SH-SY5Y (cell line): ENCODE measurements at regions not wholly inside any gene's neighbourhood (a gene's known extent, or its start where the extent isn't known, plus 50 kb on each side); places are given as distances from the start of the nearest gene placed in this dataset.

Experiments
- GATA2 ChIP-seq: IDR thresholded peaks from 2 replicates; pipeline ENCODE4 v1.6.1; 2011; ENCODE audit warnings: mild to moderate bottlenecking, low read depth, low read length
- GATA3 ChIP-seq: IDR thresholded peaks from 2 replicates; pipeline ENCODE4 v1.6.1; 2011; ENCODE audit warnings: low read depth, mild to moderate bottlenecking, low read length, moderate library complexity

DNA sequence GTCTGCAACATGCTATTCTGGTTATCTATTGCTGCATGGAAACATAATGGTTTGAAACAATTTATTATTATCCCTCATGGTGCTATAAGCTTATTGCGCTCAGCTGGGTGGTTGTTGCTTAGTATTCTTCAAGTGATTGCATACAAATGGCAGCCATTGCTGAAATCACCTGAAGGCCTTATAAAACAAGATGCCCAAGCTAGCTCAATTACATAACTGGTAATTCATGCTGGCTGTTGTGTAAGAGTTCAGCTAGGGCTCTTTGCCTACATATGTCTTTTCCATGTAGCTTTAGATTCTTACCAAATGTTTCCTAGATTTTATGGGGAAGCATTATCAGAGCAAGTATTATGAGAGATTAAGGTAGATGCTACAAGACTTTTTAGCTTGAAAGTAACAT, 644.0 kb upstream of the CBLB start:
- no peak for TF ChIP-seq GATA2
- no peak for TF ChIP-seq GATA3

DNA sequence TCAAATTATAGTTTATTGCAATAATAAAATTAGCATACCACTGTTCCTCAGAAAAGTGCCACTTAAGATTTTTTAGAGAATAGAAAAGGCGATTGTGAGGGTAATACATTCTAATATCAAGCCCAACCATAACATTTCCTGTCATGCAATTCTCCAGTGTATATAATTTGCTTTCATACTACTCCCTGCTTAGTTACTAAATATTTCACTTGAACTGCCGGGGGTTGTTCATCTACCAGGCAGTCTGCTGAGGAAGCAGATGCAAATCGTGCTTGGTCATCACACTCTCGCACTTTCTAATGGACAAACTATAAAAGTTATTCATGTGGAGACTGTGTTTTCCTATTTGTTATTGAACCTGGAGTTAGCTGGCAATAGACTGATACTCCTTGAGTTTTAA, 645.6 kb upstream of the CBLB start:
- no peak for TF ChIP-seq GATA2
- no peak for TF ChIP-seq GATA3

DNA sequence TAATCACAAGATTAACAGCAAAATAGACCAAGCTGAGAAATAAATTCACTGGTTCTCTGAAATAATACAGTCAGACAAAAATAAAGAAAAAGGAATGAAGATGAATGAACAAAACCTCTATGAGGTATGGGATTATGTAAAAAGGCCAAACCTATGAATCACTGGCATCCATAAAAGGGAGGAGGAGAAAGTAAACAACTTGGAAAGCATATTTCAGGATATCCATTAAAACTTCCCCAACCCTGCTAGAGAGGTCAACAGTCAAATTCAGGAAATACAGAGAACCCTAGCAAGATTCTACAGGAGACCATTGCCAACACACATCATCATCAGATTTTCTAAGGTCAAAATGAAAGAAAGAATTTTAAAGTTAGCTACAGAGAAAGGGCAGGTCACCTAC, 649.7 kb upstream of the CBLB start:
- TF ChIP-seq GATA2: no peak
- no peak for TF ChIP-seq GATA3

DNA sequence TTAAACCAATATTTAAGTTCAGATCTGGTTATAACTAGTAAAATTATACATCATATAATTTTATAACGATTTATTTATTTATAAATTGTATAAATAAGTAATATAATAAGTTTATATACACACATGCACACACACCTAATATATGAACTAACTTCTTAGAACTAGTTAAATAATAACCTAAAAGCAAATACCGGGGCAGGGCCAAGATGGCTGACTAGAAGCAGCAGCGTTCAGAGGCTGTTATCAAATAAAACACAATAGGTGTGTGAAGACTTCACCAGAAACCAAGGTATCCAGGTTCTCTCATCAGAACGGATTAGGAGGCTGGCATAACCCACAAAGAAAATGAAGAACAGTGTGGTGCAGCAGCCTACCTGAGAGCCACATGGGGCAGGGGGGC, 653.6 kb upstream of the CBLB start:
- TF ChIP-seq GATA2 (no peak), GATA3 (no peak)

DNA sequence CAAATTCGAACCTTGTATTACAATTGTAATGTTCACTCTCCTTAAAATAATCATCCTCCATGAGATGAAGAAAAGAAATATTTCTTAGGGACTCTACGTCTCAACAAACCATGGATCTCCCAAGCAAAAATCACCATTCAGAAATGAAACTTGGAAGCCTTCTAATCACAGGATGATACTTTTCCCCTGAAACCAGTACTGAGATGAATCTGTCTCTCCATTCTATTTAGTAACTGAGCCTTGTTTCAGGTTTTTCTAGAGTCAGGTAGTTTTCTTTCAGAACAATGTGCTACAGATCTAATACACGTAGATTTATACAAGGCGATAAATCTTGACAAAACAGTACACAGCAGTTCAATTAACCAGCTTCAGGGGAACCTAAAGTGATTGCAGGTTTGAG, 660.1 kb upstream of the CBLB start:
- TF ChIP-seq GATA2: no peak
- no peak for TF ChIP-seq GATA3

DNA sequence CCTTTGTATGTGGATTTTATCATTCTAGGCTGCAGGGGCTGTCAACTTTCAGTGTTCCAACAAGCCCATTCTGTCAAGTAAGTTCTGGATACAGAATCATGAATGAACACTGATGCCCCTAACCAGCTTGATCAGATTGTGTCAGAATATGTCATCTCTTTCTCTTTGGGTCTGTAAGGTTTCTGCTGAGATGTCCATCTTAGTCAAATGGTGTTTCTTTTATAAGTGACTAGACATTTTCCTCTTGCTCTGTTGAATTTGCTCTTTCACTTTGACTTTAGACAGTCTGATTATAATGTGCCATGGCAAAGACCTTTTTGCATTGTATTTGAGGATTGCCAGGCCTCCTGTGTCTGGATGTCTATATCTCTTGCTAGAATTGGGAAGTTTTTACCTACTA, 660.9 kb upstream of the CBLB start:
- TF ChIP-seq GATA2 (no peak), GATA3 (no peak)

DNA sequence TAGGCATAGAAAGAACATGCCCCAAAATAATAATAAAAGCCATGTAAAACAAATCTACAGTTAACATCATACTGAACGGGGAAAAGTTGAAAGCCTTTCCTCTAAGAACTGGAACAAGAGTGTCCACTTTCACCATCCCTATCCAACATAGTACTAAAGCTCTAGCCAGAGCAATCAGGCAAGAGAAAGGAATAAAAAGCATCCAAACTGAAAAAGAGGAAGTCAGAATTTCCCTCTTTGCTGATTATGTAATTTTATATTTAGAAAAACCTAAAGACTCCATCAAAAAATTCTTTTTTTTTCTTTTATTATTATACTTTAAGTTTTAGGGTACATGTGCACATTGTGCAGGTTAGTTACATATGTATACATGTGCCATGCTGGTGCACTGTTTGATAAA, 661.6 kb upstream of the CBLB start:
- TF ChIP-seq GATA3: no peak
- TF ChIP-seq GATA2: no peak

DNA sequence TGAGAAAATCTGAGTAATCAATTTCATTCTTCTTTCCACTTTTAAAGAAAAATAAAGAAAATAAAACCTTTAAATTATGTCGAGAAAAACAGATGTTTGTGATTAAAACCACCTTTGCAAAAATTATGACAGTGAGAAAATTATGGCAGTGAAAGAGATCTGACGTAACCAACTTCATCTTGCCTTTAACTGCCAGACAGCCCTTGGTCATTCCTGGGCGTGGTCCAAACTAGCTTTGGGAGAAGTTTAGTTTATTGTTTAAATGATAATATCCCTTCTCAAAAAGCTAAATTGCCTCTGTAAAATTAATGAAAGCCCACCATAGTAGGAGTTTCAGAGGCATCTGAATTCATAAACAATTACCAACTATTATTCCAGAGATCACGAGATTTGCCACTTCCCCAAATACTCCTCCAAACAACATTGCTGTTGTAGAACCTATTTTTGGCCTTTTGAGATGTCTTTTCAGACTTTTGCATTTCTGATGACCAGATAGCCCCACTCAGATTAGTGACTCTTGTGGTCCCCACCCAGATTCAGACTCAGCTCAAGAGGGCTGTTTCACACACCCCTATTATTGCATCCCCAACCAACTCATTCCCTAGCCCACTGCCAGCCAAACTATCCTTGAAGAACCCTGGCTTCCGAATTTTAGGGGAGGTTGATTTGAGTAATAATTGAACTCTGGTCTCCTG, 664.4 kb upstream of the CBLB start:
- no peak for TF ChIP-seq GATA2
- TF ChIP-seq GATA3: no peak

DNA sequence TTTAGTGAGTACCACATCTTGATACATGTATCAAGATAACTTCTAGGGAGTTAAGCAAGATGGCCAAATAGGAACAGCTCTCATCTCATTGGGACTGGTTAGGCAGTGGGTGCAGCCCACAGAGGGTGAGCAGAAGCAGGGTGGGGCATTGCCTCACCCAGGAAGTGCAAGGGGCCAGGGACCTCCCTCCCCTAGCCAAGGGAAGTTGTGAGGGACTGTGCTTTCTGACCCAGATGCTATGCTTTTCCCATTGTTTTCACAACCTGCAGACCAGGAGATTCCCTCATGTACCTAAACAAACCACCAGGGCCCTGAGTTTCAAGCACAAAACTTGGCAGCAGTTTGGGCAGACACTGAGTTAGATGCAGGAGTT, 665.0 kb upstream of the CBLB start:
- TF ChIP-seq GATA3 (no peak), GATA2 (no peak)

DNA sequence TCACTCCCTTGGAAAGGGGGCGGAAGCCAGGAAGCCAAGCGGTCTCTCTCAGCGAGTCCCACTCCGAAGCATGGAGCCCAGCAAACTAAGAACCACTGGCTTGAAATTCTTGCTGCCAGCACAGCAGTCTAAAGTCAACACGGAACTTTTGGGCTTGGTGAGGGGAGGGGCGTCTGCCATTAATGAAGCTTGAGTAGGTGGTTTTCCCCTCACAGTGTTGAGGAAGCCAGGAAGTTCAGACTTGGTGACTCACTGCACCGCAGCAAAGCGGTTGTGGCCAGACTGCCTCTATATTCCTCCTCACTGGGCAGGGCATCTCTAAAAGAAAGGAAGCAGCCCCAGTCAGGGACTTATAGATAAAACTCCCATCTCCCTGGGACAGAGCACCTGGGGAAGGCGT, 665.4 kb upstream of the CBLB start:
- TF ChIP-seq GATA3 (no peak), GATA2 (no peak)

DNA sequence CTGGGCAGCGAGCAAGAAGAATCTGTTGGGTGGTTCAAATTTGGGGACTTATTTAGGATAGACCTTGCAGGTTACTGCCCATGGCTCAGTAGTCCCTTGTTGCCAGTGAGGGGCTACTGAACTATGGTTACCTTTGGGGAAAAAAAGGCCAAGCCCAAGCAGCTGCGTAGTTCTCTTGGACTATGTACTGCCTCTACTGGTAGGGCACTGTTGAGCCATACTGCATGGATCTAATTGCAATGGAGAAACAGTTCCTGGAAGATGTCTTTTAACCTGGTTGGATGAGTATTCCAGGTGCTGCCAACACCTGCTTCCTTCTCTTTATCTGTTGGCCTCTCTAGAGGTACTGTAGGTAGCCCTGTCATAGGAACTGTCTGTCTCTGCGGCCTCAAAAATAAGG, 671.9 kb upstream of the CBLB start:
- TF ChIP-seq GATA2: no peak
- TF ChIP-seq GATA3: no peak

DNA sequence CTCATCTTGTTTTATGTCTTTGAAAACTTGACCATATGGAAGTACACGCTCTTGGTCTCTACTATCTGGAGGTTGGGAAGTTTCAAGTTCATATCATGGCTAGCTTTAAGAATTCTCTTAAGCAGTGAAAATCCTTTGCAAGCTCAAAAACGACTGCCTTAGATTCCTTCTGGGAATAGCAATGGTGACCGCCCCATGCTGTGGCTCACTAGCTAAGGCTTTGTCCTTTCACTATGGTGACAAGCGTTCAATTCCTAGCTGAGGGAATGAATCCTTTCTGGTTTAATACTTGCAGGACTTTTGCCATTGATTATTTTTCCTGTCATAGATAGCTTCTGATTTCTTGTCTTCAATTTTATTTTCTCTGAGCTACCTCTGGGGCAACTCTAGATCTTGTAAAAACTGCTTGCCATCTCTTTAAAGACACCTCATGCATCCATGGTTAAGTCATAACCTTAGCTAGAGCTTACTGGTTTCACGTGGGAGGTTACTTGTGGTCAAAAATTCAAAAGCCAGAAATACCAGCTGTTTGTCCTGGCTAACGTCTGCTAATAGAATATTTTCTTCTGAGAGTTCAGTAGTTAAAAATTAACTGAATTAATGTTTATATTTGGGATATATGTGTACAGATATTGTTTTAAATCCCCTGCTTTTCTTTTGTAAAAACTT, 673.4 kb upstream of the CBLB start:
- TF ChIP-seq GATA3 (no peak), GATA2 (no peak)

DNA sequence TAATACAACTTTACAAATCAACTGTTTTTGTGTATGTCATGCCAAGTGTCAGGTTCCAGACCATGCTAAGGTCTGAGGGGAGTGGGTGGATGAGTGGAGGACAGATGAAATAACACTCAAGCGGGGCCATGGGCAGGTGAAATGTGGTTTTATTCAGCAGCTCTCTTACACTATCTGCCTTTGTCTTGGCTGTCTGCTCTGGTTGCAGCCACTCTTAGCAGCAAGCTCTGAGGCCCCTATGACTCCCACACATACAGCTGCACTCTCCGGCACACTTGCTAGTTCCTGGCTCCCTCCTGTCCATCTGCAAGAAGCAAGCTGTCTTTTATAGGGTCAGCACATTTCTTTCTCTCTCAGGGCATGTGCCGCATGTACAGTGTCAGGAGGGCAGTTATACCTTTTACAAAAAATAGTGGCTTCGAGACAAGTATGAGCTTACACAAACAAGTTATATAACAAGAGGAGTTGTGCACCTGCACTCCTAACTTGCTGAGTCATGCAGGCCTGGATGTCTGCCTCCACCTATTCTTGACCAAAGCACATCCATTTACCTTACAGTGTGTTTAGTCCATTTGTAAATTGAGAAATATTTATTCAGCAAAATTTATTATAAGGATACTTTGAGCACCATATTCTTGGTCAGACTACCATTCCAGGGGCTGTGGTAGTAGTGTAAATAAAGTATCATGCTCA, 683.7 kb upstream of the CBLB start:
- TF ChIP-seq GATA2 (no peak), GATA3 (no peak)

DNA sequence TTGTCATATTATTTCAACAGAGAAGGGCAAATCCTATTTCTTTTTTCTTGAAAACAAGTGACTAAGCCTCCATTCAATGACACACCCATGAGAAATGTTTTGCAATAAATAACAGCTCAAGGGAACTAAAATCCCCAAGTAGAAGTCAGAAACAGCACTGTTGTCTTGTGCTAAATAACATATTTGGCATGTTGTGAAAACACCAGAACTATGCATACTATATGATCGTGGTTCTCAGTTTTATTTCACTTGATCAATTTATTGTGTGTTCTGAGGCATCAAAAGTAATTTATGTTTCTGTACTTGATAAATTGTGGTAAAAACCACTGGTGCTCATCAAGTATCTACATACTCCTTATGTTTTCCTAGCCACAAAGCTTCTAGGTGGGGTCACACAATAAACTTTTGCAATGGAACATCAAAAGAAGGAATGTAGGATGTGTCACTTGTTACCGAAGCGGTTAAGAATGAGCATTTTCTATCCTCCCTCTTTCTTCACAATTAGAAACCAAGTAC, 691.7 kb upstream of the CBLB start:
- TF ChIP-seq GATA3 (no peak), GATA2 (no peak)

DNA sequence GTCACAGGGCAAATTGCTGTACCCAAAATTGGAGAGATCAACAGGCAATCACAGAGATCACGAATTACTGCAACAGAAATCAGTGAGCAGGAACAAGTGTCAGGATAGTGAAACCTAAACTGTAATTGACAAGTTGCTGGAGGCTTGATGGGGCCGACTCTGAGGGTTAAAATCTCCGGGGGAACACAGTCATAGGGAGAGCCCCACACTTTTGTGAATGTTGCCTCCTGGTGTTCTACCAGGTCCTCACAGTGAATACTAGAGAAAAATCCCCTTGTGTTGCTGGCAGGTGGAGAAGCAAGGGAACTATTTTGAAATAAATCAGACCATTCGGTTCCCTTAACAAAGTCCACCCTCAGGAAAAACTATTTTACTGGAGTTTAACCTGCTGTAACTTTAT, 697.5 kb upstream of the CBLB start:
- TF ChIP-seq GATA2 (no peak), GATA3 (no peak)

DNA sequence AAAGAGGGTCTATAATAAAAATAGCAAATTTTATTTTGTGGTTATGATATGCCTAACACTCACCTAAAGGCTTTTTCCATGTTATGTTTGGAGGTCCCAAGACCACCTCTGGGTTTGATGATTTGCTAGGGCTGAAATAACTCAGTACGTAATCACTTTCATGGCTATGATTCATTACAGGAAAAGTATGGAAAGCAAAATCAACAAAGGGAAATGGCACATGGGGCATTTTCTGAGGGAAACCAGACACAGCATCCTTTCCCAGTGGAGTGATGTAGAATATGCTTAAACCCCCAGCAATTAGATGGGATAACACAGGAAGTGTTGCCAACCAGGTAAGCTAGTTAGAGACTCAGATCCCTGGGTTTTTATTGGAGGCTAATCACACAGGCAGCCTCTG, 701.6 kb upstream of the CBLB start:
- no peak for TF ChIP-seq GATA2
- no peak for TF ChIP-seq GATA3
